ENCODE measurements at regions not wholly inside any gene's neighbourhood (a gene's known extent, or its start where the extent isn't known, plus 50 kb on each side); places are given as distances from the start of the nearest gene placed in this dataset.

DNA sequence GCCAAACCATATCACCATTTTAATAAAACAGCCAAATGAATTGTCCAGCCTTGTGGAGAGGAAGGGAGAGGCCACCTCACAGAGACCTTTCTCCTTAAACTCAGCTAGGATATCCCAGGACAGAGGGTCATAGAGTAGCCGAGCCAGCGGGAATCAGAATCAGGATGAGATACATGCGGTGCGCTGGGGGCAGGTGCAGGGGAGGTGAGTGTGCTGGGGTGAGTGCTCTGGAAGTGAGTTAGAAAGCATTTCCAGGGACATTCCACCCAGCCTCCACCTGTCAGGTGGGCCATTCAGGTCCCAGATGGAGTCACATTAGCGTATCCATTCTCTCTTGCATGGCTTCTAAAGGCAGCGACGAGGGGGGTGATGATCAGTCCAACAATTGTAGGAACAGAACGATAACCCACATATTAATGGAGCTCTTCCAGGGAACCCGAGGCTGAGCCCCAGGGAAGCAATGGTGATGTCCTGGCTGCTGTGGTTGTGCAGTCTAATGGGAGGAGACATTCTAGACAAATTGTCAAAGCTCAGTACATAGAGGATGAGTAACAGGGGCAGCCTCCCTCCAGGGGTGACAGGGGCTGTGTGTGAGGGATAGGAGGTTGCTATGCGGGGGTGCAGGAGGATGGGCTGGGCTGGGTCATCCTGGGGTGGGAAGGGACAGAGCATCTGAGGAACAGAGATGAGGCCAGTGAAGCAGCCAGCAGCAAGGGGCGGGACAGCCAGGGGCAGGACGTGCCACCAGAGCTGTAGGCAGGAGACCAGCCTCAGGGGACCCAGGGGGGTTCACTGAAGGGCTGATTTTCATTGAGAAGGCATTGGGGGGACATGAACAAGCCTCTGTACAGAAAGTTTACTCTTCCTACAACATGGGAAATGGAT, 88.7 kb upstream of the FRMD1 start:
- Histone ChIP-seq H3K36me3 (no peaks in the 10 kb centered on the region), H3K27me3 (no peaks in the 10 kb centered on the region), H3K4me3 (no peak overlapping the region), H3K27ac (no peak overlapping the region), H3K4me1 (no peaks in the 10 kb centered on the region), H3K9me3 (no peaks in the 10 kb centered on the region)
- TF ChIP-seq, protein P1, sequence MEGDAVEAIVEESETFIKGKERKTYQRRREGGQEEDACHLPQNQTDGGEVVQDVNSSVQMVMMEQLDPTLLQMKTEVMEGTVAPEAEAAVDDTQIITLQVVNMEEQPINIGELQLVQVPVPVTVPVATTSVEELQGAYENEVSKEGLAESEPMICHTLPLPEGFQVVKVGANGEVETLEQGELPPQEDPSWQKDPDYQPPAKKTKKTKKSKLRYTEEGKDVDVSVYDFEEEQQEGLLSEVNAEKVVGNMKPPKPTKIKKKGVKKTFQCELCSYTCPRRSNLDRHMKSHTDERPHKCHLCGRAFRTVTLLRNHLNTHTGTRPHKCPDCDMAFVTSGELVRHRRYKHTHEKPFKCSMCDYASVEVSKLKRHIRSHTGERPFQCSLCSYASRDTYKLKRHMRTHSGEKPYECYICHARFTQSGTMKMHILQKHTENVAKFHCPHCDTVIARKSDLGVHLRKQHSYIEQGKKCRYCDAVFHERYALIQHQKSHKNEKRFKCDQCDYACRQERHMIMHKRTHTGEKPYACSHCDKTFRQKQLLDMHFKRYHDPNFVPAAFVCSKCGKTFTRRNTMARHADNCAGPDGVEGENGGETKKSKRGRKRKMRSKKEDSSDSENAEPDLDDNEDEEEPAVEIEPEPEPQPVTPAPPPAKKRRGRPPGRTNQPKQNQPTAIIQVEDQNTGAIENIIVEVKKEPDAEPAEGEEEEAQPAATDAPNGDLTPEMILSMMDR (IDR thresholded peaks at IDR 0.05 in 4 of 5, conservative IDR thresholded peaks at IDR 0.05 in 1 of 5): no peak
- TF ChIP-seq POLR2A (IDR thresholded peaks at IDR 0.05): no peak
- in situ Hi-C loops (cut with MboI; ENCODE audit: low sequenced_read_pairs in 4 of 4) (no loop called here), intact Hi-C loops (cut with DNase I; ENCODE audit: low total_unique reads) (no loop called here)
- ATAC-seq: no peak
- DNase-seq: no peak

DNA sequence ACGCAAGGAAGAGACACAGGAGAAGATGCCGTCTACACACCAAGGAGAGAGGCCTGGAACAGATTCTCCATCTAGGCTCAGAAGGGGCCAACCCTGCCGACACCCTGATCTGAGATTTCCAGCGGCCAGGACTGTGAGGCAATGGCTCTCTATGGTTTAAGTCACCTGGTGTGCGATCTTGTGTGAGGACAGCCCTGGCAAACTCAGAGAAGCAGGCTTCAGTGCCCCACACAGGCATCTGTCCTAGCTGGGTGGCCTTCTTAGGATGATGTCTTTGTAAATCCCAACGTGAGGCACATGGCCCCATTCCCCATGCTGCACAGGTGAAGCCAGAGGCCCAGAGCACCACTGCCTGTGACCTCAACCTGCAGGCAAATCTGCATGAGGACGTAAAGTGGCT, 87.6 kb upstream of the FRMD1 start:
- Histone ChIP-seq H3K27ac (no peak overlapping the region), H3K4me1 (no peaks in the 10 kb centered on the region), H3K36me3 (no peaks in the 10 kb centered on the region), H3K9me3 (no peaks in the 10 kb centered on the region), H3K4me3 (no peak overlapping the region), H3K27me3 (no peaks in the 10 kb centered on the region)
- intact Hi-C loops (cut with DNase I; ENCODE audit: low total_unique reads) (no loop called here), in situ Hi-C loops (cut with MboI; ENCODE audit: low sequenced_read_pairs in 4 of 4) (no loop called here)
- DNase-seq (no peak), ATAC-seq (no peak)
- TF ChIP-seq, protein P1 (IDR thresholded peaks at IDR 0.05 in 4 of 5, conservative IDR thresholded peaks at IDR 0.05 in 1 of 5): no peak
- no peak for TF ChIP-seq POLR2A (IDR thresholded peaks at IDR 0.05)

DNA sequence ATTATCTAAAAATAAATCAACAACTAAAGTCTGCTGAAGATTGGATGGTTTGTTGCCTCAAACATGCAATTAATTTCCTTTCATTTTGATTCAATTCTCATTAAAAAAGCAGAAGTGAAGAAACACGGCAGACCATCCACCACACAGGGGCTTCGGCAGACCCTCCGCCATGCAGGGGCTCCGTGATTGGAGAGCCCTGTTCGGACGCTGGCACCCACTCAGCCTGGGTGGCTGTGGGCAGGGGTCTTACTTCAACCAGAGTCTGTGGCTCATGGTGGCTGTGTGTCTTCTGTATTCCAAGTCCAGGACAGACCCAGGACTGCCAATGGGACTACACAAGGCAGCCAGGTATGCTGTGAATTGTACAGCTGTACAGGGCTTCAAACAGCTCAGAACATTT, 86.9 kb upstream of the FRMD1 start:
- H3K27me3 ChIP-seq: no peaks in the 10 kb centered on the region
- intact Hi-C loops (cut with DNase I; ENCODE audit: low total_unique reads): no loop called here
- in situ Hi-C loops (cut with MboI; ENCODE audit: low sequenced_read_pairs in 4 of 4): no loop called here

DNA sequence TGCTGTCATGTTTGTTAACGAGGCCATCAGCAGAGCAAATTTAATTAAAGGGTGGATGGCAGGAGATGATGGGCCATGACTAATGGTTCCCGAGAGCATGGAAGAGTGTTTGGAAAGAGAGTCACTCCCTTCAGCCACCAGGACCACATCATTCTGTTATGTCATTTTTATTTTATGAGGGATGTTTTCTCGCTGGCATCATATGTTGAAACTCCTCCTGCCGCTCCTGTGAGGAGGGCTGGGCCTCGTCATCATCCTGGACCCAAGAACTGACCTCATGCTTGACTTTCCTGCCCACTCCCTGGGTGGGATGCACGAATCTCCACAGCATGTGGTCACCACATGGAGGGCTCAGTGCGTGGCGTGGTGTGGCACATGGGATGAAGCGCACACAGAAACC, 86.4 kb upstream of the FRMD1 start:
- Histone ChIP-seq H3K27me3 (no peaks in the 10 kb centered on the region), H3K4me1 (no peaks in the 10 kb centered on the region), H3K27ac (no peak overlapping the region), H3K36me3 (no peaks in the 10 kb centered on the region), H3K4me3 (no peak overlapping the region), H3K9me3 (no peaks in the 10 kb centered on the region)
- DNase-seq (no peak), ATAC-seq (no peak)
- intact Hi-C loops (cut with DNase I; ENCODE audit: low total_unique reads) (no loop called here), in situ Hi-C loops (cut with MboI; ENCODE audit: low sequenced_read_pairs in 4 of 4) (no loop called here)
- TF ChIP-seq, protein P1 (IDR thresholded peaks at IDR 0.05 in 4 of 5, conservative IDR thresholded peaks at IDR 0.05 in 1 of 5): no peak
- no peak for TF ChIP-seq POLR2A (IDR thresholded peaks at IDR 0.05)

More for the DNA sequence above, 86.9 kb upstream of the FRMD1 start:
- Histone ChIP-seq H3K4me3 (no peak overlapping the region), H3K27ac (no peak overlapping the region), H3K9me3 (no peaks in the 10 kb centered on the region), H3K36me3 (no peaks in the 10 kb centered on the region), H3K4me1 (no peaks in the 10 kb centered on the region)
- TF ChIP-seq, protein P1 (IDR thresholded peaks at IDR 0.05 in 4 of 5, conservative IDR thresholded peaks at IDR 0.05 in 1 of 5): no peak
- TF ChIP-seq POLR2A (IDR thresholded peaks at IDR 0.05): no peak
- no peak for ATAC-seq
- DNase-seq: no peak

All from gastrocnemius medialis (tissue), 4 donors.